Liver (tissue), 3 donors: ENCODE measurements at regions not wholly inside any gene's neighbourhood (a gene's known extent, or its start where the extent isn't known, plus 50 kb on each side); places are given as distances from the start of the nearest gene placed in this dataset.

Experiments used
- EGR1 ChIP-seq, 2 donors: IDR thresholded peaks; 2 replicates each; pipeline ENCODE4 v1.6.1; 2016 to 2018; ENCODE audit warnings: antibody characterized with exemption in 2 of 2, low read depth in 2 of 2
- FOXA1 ChIP-seq: IDR thresholded peaks from 2 replicates; pipeline ENCODE4 v1.6.1; 2016; ENCODE audit warnings: antibody characterized with exemption
- JUND ChIP-seq, 2 donors: IDR thresholded peaks; 2 replicates each; pipeline ENCODE4 v1.6.1; 2016; ENCODE audit warnings: antibody characterized with exemption in 2 of 2
- RAD21 ChIP-seq, 2 donors: IDR thresholded peaks; 2 replicates each; pipeline ENCODE4 v1.6.1; 2016; ENCODE audit warnings: antibody characterized with exemption in 2 of 2, mild to moderate bottlenecking in 2 of 2
- RXRA ChIP-seq, 2 donors: IDR thresholded peaks; 2 replicates each; pipeline ENCODE4 v1.6.1; 2017 to 2018; ENCODE audit warnings: antibody characterized with exemption in 2 of 2, mild to moderate bottlenecking in 1 of 2
- SP1 ChIP-seq: IDR thresholded peaks from 2 replicates; pipeline ENCODE4 v1.6.1; 2018; ENCODE audit warnings: antibody characterized with exemption, mild to moderate bottlenecking
- TAF1 ChIP-seq: conservative IDR thresholded peaks from 2 replicates; pipeline ENCODE4 v1.6.1; 2016; ENCODE audit warnings: antibody characterized with exemption, mild to moderate bottlenecking
- YY1 ChIP-seq: IDR thresholded peaks from 2 replicates; pipeline ENCODE4 v1.6.1; 2016; ENCODE audit warnings: antibody characterized with exemption, mild to moderate bottlenecking
- TF ChIP-seq, protein P1 (sequence below): fragments of 150-350 bp; IDR thresholded peaks from 2 replicates; pipeline ENCODE4 v1.5.1; 2017; ENCODE audit warnings: improper control_type of control experiment, low read depth, low read length; ENCODE audit not compliant: missing input control
- TF ChIP-seq, protein P2 (sequence below): IDR thresholded peaks from 2 replicates; pipeline ENCODE4 v1.6.1; 2016; ENCODE audit warnings: antibody characterized with exemption, mild to moderate bottlenecking
- TF ChIP-seq, protein P3 (sequence below): IDR thresholded peaks from 2 replicates; pipeline ENCODE4 v1.6.1; 2016; ENCODE audit warnings: antibody characterized with exemption
- TF ChIP-seq, protein P4 (sequence below): IDR thresholded peaks from 2 replicates; pipeline ENCODE4 v1.6.1; 2016; ENCODE audit warnings: antibody characterized with exemption
- donor health status: healthy.
- donor health status: healthy.

DNA sequence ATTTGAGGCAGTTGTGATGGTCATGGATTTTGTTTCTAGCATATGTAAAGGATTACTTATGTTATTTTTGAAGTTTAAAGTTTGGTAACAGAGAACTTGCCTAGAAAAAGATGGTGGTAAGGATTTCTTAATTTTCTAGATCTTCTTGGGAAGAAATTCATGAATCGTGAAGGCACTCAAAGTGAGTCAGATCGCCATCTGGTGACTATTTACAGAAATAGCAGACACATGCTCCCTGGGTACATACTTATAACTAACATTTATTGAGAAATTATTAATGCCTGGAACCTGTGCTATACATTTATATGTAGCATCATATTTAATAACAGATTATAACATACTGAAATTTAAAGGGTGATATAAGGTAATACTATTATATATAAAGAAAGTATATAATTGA lies 299.7 kb downstream of the IZUMO3 start:
- TF ChIP-seq, protein P1, sequence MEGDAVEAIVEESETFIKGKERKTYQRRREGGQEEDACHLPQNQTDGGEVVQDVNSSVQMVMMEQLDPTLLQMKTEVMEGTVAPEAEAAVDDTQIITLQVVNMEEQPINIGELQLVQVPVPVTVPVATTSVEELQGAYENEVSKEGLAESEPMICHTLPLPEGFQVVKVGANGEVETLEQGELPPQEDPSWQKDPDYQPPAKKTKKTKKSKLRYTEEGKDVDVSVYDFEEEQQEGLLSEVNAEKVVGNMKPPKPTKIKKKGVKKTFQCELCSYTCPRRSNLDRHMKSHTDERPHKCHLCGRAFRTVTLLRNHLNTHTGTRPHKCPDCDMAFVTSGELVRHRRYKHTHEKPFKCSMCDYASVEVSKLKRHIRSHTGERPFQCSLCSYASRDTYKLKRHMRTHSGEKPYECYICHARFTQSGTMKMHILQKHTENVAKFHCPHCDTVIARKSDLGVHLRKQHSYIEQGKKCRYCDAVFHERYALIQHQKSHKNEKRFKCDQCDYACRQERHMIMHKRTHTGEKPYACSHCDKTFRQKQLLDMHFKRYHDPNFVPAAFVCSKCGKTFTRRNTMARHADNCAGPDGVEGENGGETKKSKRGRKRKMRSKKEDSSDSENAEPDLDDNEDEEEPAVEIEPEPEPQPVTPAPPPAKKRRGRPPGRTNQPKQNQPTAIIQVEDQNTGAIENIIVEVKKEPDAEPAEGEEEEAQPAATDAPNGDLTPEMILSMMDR = peak; percentile 24
- TF ChIP-seq, protein P2, sequence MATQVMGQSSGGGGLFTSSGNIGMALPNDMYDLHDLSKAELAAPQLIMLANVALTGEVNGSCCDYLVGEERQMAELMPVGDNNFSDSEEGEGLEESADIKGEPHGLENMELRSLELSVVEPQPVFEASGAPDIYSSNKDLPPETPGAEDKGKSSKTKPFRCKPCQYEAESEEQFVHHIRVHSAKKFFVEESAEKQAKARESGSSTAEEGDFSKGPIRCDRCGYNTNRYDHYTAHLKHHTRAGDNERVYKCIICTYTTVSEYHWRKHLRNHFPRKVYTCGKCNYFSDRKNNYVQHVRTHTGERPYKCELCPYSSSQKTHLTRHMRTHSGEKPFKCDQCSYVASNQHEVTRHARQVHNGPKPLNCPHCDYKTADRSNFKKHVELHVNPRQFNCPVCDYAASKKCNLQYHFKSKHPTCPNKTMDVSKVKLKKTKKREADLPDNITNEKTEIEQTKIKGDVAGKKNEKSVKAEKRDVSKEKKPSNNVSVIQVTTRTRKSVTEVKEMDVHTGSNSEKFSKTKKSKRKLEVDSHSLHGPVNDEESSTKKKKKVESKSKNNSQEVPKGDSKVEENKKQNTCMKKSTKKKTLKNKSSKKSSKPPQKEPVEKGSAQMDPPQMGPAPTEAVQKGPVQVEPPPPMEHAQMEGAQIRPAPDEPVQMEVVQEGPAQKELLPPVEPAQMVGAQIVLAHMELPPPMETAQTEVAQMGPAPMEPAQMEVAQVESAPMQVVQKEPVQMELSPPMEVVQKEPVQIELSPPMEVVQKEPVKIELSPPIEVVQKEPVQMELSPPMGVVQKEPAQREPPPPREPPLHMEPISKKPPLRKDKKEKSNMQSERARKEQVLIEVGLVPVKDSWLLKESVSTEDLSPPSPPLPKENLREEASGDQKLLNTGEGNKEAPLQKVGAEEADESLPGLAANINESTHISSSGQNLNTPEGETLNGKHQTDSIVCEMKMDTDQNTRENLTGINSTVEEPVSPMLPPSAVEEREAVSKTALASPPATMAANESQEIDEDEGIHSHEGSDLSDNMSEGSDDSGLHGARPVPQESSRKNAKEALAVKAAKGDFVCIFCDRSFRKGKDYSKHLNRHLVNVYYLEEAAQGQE = no peak
- TF ChIP-seq YY1 (no peak), JUND (IDR thresholded peaks at IDR 0.05) (no peak), RXRA (IDR thresholded peaks at IDR 0.05) (no peak), RAD21 (IDR thresholded peaks at IDR 0.05) (peak; percentile 33 to 58), FOXA1 (no peak), TAF1 (no peak), SP1 (no peak), EGR1 (IDR thresholded peaks at IDR 0.05; ENCODE audit: low read depth in 2 of 2) (no peak)
- TF ChIP-seq, protein P3, sequence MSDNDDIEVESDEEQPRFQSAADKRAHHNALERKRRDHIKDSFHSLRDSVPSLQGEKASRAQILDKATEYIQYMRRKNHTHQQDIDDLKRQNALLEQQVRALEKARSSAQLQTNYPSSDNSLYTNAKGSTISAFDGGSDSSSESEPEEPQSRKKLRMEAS = no peak
- TF ChIP-seq, protein P4, sequence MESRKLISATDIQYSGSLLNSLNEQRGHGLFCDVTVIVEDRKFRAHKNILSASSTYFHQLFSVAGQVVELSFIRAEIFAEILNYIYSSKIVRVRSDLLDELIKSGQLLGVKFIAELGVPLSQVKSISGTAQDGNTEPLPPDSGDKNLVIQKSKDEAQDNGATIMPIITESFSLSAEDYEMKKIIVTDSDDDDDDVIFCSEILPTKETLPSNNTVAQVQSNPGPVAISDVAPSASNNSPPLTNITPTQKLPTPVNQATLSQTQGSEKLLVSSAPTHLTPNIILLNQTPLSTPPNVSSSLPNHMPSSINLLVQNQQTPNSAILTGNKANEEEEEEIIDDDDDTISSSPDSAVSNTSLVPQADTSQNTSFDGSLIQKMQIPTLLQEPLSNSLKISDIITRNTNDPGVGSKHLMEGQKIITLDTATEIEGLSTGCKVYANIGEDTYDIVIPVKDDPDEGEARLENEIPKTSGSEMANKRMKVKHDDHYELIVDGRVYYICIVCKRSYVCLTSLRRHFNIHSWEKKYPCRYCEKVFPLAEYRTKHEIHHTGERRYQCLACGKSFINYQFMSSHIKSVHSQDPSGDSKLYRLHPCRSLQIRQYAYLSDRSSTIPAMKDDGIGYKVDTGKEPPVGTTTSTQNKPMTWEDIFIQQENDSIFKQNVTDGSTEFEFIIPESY = no peak
